Testis (tissue), 2 donors: ENCODE measurements at regions not wholly inside any gene's neighbourhood (a gene's known extent, or its start where the extent isn't known, plus 50 kb on each side); places are given as distances from the start of the nearest gene placed in this dataset.
"Not testable (repeated sequence)": the region's sequence is repeated elsewhere in the genome, so short reads cannot be mapped to it uniquely, and the experiment has no call there.

ENCODE experiments used
- DNase-seq: peaks from one replicate; pipeline ENCODE4 v3.0.0-alpha.2; 2019
- H3K27ac ChIP-seq, 2 donors: fragments of 200-600 bp; sonication (generic); one replicate each; pipeline ENCODE4 v1.5.1; 2019
- H3K27me3 ChIP-seq: fragments of 200-600 bp; sonication (generic); one replicate; pipeline ENCODE4 v1.5.1; 2019
- H3K36me3 ChIP-seq: fragments of 200-600 bp; sonication (generic); one replicate; pipeline ENCODE4 v1.5.1; 2017; ENCODE audit warnings: low read depth; ENCODE audit errors: missing control alignments
- H3K4me1 ChIP-seq: fragments of 200-600 bp; sonication (generic); one replicate; pipeline ENCODE4 v1.5.1; 2019
- H3K4me3 ChIP-seq, 2 donors: fragments of 200-600 bp; sonication (generic); one replicate each; pipeline ENCODE4 v1.5.1; 2017 to 2019
- H3K9me3 ChIP-seq: fragments of 200-600 bp; sonication (generic); one replicate; pipeline ENCODE4 v1.5.1; 2017
- CTCF ChIP-seq, 3 experiments: fragments of 450-650 bp in 2 of 3; fragments of 200-600 bp in 1 of 3; sonication (generic) in 1 of 3; IDR thresholded peaks; one replicate each; pipeline ENCODE4 v1.5.1; 2016 to 2019; ENCODE audit warnings: antibody characterized with exemption in 3 of 3, mild to moderate bottlenecking in 2 of 3, moderate library complexity in 1 of 3
- POLR2A ChIP-seq: fragments of 450-650 bp; IDR thresholded peaks from one replicate; pipeline ENCODE4 v1.6.1; 2017; ENCODE audit warnings: antibody characterized with exemption, mild to moderate bottlenecking, moderate library complexity
- WGBS, 2 donors: methylation state at CpG; one replicate each; pipeline ENCODE4 v1.1.5; 2018; 5-methylcytosine and 5-hydroxymethylcytosine counted together
- intact Hi-C: fragments of 100-400 bp; cut with DNase I; formaldehyde crosslinking; loops from one replicate; pipeline ENCODE4 v1.15.1; 2023; ENCODE audit warnings: low total_unique reads

DNA sequence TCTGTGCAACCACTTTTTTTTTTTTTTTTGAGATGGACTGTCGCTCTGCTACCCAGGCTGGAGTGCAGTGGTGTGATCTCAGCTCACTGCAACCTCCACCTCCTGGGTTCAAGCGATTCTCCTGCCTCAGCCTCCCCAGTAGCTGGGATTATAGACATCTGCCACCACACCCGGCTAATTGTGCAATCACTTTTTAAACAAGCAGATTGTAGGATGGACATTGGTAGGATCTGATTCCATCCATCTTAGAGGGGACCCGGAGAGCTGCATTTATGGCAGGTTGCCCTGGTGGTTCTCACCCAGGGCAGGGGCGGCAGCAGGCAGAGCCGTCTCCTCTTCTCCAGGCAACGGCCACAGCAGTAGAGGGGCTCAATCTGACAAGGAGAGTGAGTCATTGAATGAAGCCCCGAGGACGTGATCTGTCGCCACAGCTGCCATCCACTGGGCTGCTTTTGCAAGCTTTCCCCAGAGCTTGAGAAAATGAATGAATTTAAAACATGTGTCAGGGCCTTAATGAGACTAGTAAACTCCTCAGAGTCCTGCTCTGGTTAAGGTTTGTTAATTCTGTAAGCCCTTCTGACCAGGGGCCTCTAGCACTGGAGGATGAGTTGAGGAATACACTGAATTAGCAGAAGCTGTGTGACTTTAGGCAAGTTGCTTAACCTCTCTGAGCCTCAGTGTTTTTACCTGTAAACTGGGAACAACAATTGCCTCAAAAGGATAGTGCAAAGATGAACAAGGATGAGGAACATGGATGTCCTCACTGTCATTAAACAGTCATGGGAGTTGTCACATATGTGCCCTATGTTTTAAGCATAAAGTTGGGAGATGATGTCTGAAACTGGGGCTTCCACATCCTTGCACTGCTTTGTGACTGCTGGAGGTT, 129.1 kb downstream of the ASB7 start:
- Histone ChIP-seq H3K4me1 (peaks cover 3% of the 10 kb centered on the region), H3K4me3 (no peak overlapping the region), H3K27ac (no peak overlapping the region), H3K9me3 (no peaks in the 10 kb centered on the region), H3K27me3 (no peaks in the 10 kb centered on the region), H3K36me3 (no peaks in the 10 kb centered on the region)
- WGBS, 2 donors: 94 to 96% methylated on average over 10 of the region's 10 CpGs
- TF ChIP-seq POLR2A: no peak
- TF ChIP-seq CTCF (IDR thresholded peaks at IDR 0.05): no peak
- DNase-seq: no peak
- intact Hi-C loops: no loop called here

DNA sequence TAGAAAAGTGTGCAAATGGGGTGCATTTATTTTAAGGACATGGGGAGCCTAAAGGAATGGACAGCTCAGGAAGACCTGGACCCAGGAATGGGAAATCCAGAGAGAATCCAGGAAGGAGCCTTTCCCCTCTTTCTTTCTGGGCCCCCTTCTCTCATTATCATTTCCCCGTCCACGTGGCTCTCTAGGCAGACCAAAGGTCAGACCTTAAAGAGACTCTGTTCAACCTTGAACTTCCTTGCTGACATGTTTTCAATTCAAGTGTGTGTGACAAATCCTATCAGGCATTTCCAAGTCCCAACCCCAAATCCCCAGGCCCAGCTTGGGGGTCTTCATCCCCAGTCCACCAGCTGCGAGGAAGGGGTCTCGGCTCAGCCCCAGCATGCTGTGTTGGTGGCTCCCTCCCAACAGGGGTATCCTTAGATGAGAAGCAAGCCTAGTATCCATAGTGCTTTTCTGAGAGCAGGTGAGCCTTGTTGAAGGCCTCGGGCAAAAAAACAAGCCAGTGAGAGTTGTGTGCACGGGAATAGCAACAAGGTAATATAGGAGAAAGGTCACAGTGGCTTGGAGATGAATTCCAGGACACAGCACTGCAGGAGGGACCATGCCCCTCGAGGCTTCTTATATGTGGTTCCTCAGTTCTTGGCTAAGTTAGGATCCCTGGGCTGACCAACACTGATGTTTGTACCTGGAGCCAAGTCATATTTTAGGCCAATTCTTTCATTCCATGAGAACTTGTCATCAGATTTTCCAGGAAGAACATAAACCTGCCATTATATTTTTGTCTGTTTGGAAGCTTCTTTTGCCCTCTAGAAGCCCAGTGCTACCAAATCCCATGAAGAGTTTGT, 130.0 kb downstream of the ASB7 start:
- Histone ChIP-seq H3K27ac (no peak overlapping the region), H3K9me3 (no peaks in the 10 kb centered on the region), H3K4me1 (peaks cover 3% of the 10 kb centered on the region), H3K36me3 (no peaks in the 10 kb centered on the region), H3K4me3 (no peak overlapping the region), H3K27me3 (no peaks in the 10 kb centered on the region)
- DNase-seq: no peak
- TF ChIP-seq CTCF (IDR thresholded peaks at IDR 0.05) (no peak), POLR2A (no peak)
- intact Hi-C loops: no loop called here
- WGBS, 2 donors: 70 to 80% methylated on average over 6 to 7 of the region's 7 CpGs

GRCh38 chr15:100733101-100733842, 130.9 kb downstream of the ASB7 start:
- TF ChIP-seq CTCF (IDR thresholded peaks at IDR 0.05) (no peak), POLR2A (no peak)
- Histone ChIP-seq H3K27ac (no peak overlapping the region), H3K4me3 (no peak overlapping the region), H3K27me3 (no peaks in the 10 kb centered on the region), H3K9me3 (no peaks in the 10 kb centered on the region), H3K36me3 (no peaks in the 10 kb centered on the region), H3K4me1 (peaks cover 3% of the 10 kb centered on the region)
- no peak for DNase-seq
- whole genome bisulfite sequencing, 2 donors: 66 to 79% methylated on average over 8 of the region's 8 CpGs
- intact Hi-C loops: no loop called here

GRCh38 chr15:100733843-100734185, 131.4 kb downstream of the ASB7 start:
- intact Hi-C loops, H3K27ac ChIP-seq, DNase-seq, H3K27me3 ChIP-seq, H3K4me1 ChIP-seq, H3K4me3 ChIP-seq, H3K36me3 ChIP-seq, H3K9me3 ChIP-seq: not testable (repeated sequence)
- WGBS, 2 donors: 52 to 67% methylated on average over 3 of the region's 3 CpGs

DNA sequence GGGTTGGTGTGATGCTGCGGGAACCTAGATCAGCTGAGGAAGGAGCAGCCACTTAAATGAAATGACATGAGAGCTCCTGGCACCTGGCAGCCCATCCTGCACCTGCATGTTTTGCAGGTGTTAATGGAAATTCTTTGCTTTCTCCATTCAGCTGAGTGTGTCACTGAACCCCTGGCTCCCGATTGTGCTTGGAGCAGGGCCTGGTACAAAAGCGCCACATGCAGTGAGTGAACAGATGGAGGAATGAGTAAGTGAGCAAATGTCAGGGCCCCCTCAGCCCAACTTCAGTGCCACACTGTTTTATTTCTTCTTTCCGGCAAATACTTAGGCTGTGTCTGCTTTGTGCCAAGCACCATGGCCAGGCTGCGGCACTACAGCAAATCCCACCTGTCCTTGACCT, 132.2 kb downstream of the ASB7 start:
- H3K4me1 ChIP-seq: peaks cover 3% of the 10 kb centered on the region
- no peak overlapping the region for H3K27ac ChIP-seq
- no peak for DNase-seq
- TF ChIP-seq POLR2A: no peak
- TF ChIP-seq CTCF (IDR thresholded peaks at IDR 0.05): no peak
- H3K9me3 ChIP-seq: no peaks in the 10 kb centered on the region
- no peak overlapping the region for H3K4me3 ChIP-seq
- intact Hi-C loops: no loop called here
- no peaks in the 10 kb centered on the region for H3K27me3 ChIP-seq
- WGBS, 2 donors: 94 to 97% methylated on average over 5 of the region's 5 CpGs
- H3K36me3 ChIP-seq: no peaks in the 10 kb centered on the region
